GM12878 (cell line): ENCODE measurements at regions not wholly inside any gene's neighbourhood (a gene's known extent, or its start where the extent isn't known, plus 50 kb on each side); places are given as distances from the start of the nearest gene placed in this dataset.

ENCODE experiments used
- ATAC-seq: fragments of 200-7000 bp; cut with Tn5 transposase; 3 replicates; pipeline ENCODE4 v1.9.1; 2020; ENCODE audit warnings: mild to moderate bottlenecking, moderate library complexity
- BruUV-seq: library from RNA; stranded (reverse); fragments of 400-500 nt; replicated peaks from 2 replicates; lab custom pipeline; 2021; lab: Mats Ljungman, UMichigan
- CTCF ChIA-PET: fragments of 300-600 bp; sonication (Branson Sonifier 250); formaldehyde crosslinking; extraction: SDS; loops from one replicate; lab custom pipeline; 2021; ENCODE audit warnings: inconsistent platforms; lab: Yijun Ruan, JAX
- POLR2A ChIA-PET: fragments of 350-600 bp; formaldehyde crosslinking; extraction: SDS; loops from one replicate; lab custom pipeline; 2021; ENCODE audit warnings: inconsistent platforms; lab: Charles Lee
- RAD21 ChIA-PET: fragments of 300-600 bp; sonication (Branson Sonifier 250); formaldehyde crosslinking; loops from one replicate; lab custom pipeline; 2023; ENCODE audit warnings: antibody characterized with exemption; ENCODE audit not compliant: unreplicated experiment; lab: Charles Lee
- SMC1A ChIA-PET: fragments of 300-600 bp; sonication (Branson Sonifier 250); formaldehyde crosslinking; loops from one replicate; lab custom pipeline; 2023; ENCODE audit not compliant: unreplicated experiment, uncharacterized antibody; lab: Charles Lee
- DNase-seq: peaks from one replicate; pipeline ENCODE4 v3.0.0-alpha.2; 2011; ENCODE audit warnings: low read depth, low spot score
- FAIRE-seq: peaks from 3 replicates; lab custom pipeline; 2011; peaks lifted over from hg19 to GRCh38; lab: Jason Lieb, UNC
- H2AFZ ChIP-seq: 2 replicates; pipeline ENCODE4 v1.6.0; 2011; ENCODE audit warnings: low read depth, low read length, control low read depth; ENCODE audit not compliant: control insufficient read depth
- H3K27ac ChIP-seq: 2 replicates; pipeline ENCODE4 v1.5.1; 2011; ENCODE audit warnings: control low read depth; ENCODE audit not compliant: control insufficient read depth, insufficient read depth
- H3K27me3 ChIP-seq, 2 experiments: replicated peaks in 1 of 2; 2 replicates each; pipeline versions ENCODE4 v1.6.0 to v1.6.1; 2011; ENCODE audit warnings: low read length in 1 of 2; ENCODE audit not compliant: control insufficient read depth in 2 of 2, insufficient read depth in 2 of 2
- H3K36me3 ChIP-seq, 2 experiments: 2 replicates each; pipeline ENCODE4 v1.5.1; 2011; ENCODE audit warnings: low read length in 1 of 2; ENCODE audit not compliant: control insufficient read depth in 2 of 2, insufficient read depth in 2 of 2
- H3K4me1 ChIP-seq: 2 replicates; pipeline ENCODE4 v1.6.1; 2011; ENCODE audit warnings: mild to moderate bottlenecking, low read length, moderate library complexity, mixed read lengths; ENCODE audit not compliant: control insufficient read depth, insufficient read depth
- H3K4me2 ChIP-seq: 2 replicates; pipeline ENCODE4 v1.6.0; 2011; ENCODE audit warnings: control low read depth; ENCODE audit not compliant: control insufficient read depth, insufficient read depth
- H3K4me3 ChIP-seq: fragments of 200-600 bp; sonication (generic); 2 replicates; pipeline ENCODE4 v1.5.1; 2016
- H3K79me2 ChIP-seq: 2 replicates; pipeline ENCODE4 v1.6.0; 2011; ENCODE audit warnings: low read length; ENCODE audit not compliant: control insufficient read depth, insufficient read depth
- H3K9ac ChIP-seq: 2 replicates; pipeline ENCODE4 v1.8.0; 2011; ENCODE audit warnings: low read length, control low read depth, mixed read lengths; ENCODE audit not compliant: control insufficient read depth, insufficient read depth
- H3K9me3 ChIP-seq: replicated peaks from 3 replicates; pipeline ENCODE4 v1.5.1; 2011; ENCODE audit warnings: mild to moderate bottlenecking, low read length; ENCODE audit not compliant: control insufficient read depth, insufficient read depth
- H4K20me1 ChIP-seq: 2 replicates; pipeline ENCODE4 v1.6.0; 2011; ENCODE audit not compliant: control insufficient read depth, insufficient read depth
- BCL11A ChIP-seq: IDR thresholded peaks from 2 replicates; pipeline ENCODE4 v1.6.1; 2011; ENCODE audit warnings: low read depth, low read length
- DPF2 ChIP-seq: fragments of 450-650 bp; IDR thresholded peaks from 2 replicates; pipeline ENCODE4 v1.6.1; 2017; ENCODE audit warnings: mild to moderate bottlenecking
- FOXM1 ChIP-seq: IDR thresholded peaks from 2 replicates; pipeline ENCODE4 v1.6.1; 2012; ENCODE audit warnings: low read depth, mild to moderate bottlenecking, inconsistent platforms, low read length, moderate library complexity
- KDM1A ChIP-seq: fragments of 200-600 bp; sonication (generic); IDR thresholded peaks from 2 replicates; pipeline ENCODE4 v1.6.1; 2016; ENCODE audit warnings: borderline replicate concordance
- MEF2A ChIP-seq: IDR thresholded peaks from 2 replicates; pipeline ENCODE4 v1.6.1; 2011; ENCODE audit warnings: low read depth, mild to moderate bottlenecking, low read length, moderate library complexity; ENCODE audit not compliant: insufficient read depth
- SREBF1 ChIP-seq: IDR thresholded peaks from 2 replicates; pipeline ENCODE4 v1.6.1; 2012; ENCODE audit warnings: mild to moderate bottlenecking, low read length
- SRF ChIP-seq, 2 experiments: IDR thresholded peaks; 2 replicates each; pipeline ENCODE4 v1.6.1; 2011; ENCODE audit warnings: low read depth in 2 of 2, low read length in 2 of 2, mild to moderate bottlenecking in 1 of 2, moderate library complexity in 1 of 2
- SUPT20H ChIP-seq: IDR thresholded peaks from 2 replicates; pipeline ENCODE4 v1.6.1; 2011; ENCODE audit warnings: low read depth, mild to moderate bottlenecking, low read length, moderate library complexity, borderline replicate concordance; ENCODE audit not compliant: control insufficient read depth
- TCF12 ChIP-seq: IDR thresholded peaks from 2 replicates; pipeline ENCODE4 v1.6.1; 2011; ENCODE audit warnings: low read depth, mild to moderate bottlenecking, low read length
- ZSCAN29 ChIP-seq: fragments of 450-650 bp; IDR thresholded peaks from 2 replicates; pipeline ENCODE4 v1.6.1; 2017; ENCODE audit warnings: mild to moderate bottlenecking, moderate library complexity
- WGBS: methylation state at CpG from one replicate; pipeline ENCODE4 v1.1.6; 2016; ENCODE audit warnings: low lambda C conversion rate; ENCODE audit not compliant: insufficient replicate concordance, insufficient coverage; ENCODE audit errors: missing lambda C conversion rate; 5-methylcytosine and 5-hydroxymethylcytosine counted together
- in situ Hi-C: fragments of 300-500 bp; cut with MboI; formaldehyde crosslinking; loops from 9 replicates; pipeline ENCODE4 v1.14.3; 2018; ENCODE audit warnings: mixed read lengths
- intact Hi-C: fragments of 100-400 bp; cut with micrococcal nuclease; formaldehyde crosslinking; loops from one replicate; pipeline ENCODE4 v1.14.2; 2022; ENCODE audit not compliant: unreplicated experiment
- TF ChIP-seq, protein P1 (sequence below): fragments of 450-650 bp; IDR thresholded peaks from 2 replicates; pipeline ENCODE4 v1.6.1; 2017; ENCODE audit warnings: low read depth, mild to moderate bottlenecking, moderate library complexity
- TF ChIP-seq, protein P2 (sequence below): fragments of 450-650 bp; IDR thresholded peaks from 2 replicates; pipeline ENCODE4 v1.6.1; 2017; ENCODE audit warnings: mild to moderate bottlenecking, moderate library complexity
- TF ChIP-seq, protein P3 (sequence below): fragments of 450-650 bp; IDR thresholded peaks from 2 replicates; pipeline ENCODE4 v1.6.1; 2016; ENCODE audit warnings: mild to moderate bottlenecking, moderate library complexity, borderline replicate concordance
- TF ChIP-seq, protein P4 (sequence below): IDR thresholded peaks from 2 replicates; pipeline ENCODE4 v1.6.1; 2011; ENCODE audit warnings: borderline replicate concordance, low read depth, mild to moderate bottlenecking, moderate library complexity, mixed read lengths, low read length; ENCODE audit not compliant: insufficient read depth; ENCODE audit errors: extremely low read length

DNA sequence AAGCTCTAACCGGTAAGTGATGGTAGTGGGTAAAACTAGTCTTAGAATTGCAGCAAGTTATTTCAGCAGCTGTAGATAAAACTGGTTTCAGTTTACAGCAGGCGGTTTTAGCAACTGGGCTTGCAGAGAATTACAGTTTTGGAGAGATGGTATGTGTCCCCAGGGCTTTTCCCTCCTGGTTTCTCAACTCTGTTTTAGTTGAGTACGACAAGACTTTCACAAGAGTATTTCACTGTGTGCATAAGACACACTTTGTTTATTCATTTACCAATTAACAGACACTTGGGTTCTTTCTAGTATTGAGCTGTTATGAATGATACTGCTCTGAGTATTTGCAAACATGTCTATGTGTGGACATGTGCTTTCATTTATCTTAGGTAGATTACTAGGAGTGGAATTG is 65.6 kb upstream of the RFX8 start:
- Histone ChIP-seq H3K4me1 (no peaks in the 10 kb centered on the region), H3K79me2 (no peaks in the 10 kb centered on the region), H3K4me3 (no peak overlapping the region), H4K20me1 (no peaks in the 10 kb centered on the region), H3K27me3 (no peaks in the 10 kb centered on the region), H3K9ac (no peak overlapping the region), H3K9me3 (no peaks in the 10 kb centered on the region), H2AFZ (no peak overlapping the region), H3K4me2 (no peak overlapping the region), H3K36me3 (no peaks in the 10 kb centered on the region), H3K27ac (no peak overlapping the region)
- ChIA-PET POLR2A (no interaction called here), RAD21 (no interaction called here), SMC1A (no interaction called here), CTCF (no interaction called here)
- ATAC-seq (no peak), DNase-seq (no peak), FAIRE-seq (peak; percentile 13)
- 33% methylated on average over 3 of the region's 3 CpGs for WGBS
- BruUV-seq = no TSS peak
- intact Hi-C loops (no loop called here), in situ Hi-C loops (no loop called here)
- TF ChIP-seq, protein P1, sequence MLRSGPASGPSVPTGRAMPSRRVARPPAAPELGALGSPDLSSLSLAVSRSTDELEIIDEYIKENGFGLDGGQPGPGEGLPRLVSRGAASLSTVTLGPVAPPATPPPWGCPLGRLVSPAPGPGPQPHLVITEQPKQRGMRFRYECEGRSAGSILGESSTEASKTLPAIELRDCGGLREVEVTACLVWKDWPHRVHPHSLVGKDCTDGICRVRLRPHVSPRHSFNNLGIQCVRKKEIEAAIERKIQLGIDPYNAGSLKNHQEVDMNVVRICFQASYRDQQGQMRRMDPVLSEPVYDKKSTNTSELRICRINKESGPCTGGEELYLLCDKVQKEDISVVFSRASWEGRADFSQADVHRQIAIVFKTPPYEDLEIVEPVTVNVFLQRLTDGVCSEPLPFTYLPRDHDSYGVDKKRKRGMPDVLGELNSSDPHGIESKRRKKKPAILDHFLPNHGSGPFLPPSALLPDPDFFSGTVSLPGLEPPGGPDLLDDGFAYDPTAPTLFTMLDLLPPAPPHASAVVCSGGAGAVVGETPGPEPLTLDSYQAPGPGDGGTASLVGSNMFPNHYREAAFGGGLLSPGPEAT = no peak
- no peak for TF ChIP-seq KDM1A
- no peak for TF ChIP-seq MEF2A
- no peak for TF ChIP-seq TCF12
- no peak for TF ChIP-seq ZSCAN29
- no peak for TF ChIP-seq SRF (IDR thresholded peaks at IDR 0.05; ENCODE audit: low read depth in 2 of 2, low read length in 2 of 2)
- TF ChIP-seq, protein P2, sequence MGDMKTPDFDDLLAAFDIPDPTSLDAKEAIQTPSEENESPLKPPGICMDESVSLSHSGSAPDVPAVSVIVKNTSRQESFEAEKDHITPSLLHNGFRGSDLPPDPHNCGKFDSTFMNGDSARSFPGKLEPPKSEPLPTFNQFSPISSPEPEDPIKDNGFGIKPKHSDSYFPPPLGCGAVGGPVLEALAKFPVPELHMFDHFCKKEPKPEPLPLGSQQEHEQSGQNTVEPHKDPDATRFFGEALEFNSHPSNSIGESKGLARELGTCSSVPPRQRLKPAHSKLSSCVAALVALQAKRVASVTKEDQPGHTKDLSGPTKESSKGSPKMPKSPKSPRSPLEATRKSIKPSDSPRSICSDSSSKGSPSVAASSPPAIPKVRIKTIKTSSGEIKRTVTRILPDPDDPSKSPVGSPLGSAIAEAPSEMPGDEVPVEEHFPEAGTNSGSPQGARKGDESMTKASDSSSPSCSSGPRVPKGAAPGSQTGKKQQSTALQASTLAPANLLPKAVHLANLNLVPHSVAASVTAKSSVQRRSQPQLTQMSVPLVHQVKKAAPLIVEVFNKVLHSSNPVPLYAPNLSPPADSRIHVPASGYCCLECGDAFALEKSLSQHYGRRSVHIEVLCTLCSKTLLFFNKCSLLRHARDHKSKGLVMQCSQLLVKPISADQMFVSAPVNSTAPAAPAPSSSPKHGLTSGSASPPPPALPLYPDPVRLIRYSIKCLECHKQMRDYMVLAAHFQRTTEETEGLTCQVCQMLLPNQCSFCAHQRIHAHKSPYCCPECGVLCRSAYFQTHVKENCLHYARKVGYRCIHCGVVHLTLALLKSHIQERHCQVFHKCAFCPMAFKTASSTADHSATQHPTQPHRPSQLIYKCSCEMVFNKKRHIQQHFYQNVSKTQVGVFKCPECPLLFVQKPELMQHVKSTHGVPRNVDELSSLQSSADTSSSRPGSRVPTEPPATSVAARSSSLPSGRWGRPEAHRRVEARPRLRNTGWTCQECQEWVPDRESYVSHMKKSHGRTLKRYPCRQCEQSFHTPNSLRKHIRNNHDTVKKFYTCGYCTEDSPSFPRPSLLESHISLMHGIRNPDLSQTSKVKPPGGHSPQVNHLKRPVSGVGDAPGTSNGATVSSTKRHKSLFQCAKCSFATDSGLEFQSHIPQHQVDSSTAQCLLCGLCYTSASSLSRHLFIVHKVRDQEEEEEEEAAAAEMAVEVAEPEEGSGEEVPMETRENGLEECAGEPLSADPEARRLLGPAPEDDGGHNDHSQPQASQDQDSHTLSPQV = no peak
- TF ChIP-seq SUPT20H = no peak
- no peak for TF ChIP-seq DPF2
- TF ChIP-seq BCL11A = no peak
- TF ChIP-seq SREBF1 = no peak
- TF ChIP-seq, protein P3, sequence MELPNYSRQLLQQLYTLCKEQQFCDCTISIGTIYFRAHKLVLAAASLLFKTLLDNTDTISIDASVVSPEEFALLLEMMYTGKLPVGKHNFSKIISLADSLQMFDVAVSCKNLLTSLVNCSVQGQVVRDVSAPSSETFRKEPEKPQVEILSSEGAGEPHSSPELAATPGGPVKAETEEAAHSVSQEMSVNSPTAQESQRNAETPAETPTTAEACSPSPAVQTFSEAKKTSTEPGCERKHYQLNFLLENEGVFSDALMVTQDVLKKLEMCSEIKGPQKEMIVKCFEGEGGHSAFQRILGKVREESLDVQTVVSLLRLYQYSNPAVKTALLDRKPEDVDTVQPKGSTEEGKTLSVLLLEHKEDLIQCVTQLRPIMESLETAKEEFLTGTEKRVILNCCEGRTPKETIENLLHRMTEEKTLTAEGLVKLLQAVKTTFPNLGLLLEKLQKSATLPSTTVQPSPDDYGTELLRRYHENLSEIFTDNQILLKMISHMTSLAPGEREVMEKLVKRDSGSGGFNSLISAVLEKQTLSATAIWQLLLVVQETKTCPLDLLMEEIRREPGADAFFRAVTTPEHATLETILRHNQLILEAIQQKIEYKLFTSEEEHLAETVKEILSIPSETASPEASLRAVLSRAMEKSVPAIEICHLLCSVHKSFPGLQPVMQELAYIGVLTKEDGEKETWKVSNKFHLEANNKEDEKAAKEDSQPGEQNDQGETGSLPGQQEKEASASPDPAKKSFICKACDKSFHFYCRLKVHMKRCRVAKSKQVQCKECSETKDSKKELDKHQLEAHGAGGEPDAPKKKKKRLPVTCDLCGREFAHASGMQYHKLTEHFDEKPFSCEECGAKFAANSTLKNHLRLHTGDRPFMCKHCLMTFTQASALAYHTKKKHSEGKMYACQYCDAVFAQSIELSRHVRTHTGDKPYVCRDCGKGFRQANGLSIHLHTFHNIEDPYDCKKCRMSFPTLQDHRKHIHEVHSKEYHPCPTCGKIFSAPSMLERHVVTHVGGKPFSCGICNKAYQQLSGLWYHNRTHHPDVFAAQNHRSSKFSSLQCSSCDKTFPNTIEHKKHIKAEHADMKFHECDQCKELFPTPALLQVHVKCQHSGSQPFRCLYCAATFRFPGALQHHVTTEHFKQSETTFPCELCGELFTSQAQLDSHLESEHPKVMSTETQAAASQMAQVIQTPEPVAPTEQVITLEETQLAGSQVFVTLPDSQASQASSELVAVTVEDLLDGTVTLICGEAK = no peak
- TF ChIP-seq, protein P4, sequence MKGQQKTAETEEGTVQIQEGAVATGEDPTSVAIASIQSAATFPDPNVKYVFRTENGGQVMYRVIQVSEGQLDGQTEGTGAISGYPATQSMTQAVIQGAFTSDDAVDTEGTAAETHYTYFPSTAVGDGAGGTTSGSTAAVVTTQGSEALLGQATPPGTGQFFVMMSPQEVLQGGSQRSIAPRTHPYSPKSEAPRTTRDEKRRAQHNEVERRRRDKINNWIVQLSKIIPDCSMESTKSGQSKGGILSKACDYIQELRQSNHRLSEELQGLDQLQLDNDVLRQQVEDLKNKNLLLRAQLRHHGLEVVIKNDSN = no peak
- no peak for TF ChIP-seq FOXM1
